PC-9 (cell line): ENCODE measurements at regions not wholly inside any gene's neighbourhood (a gene's known extent, or its start where the extent isn't known, plus 50 kb on each side); places are given as distances from the start of the nearest gene placed in this dataset.

Experiments
- BruUV-seq: library from RNA; stranded (reverse); fragments of 400-500 nt; replicated peaks from 2 replicates; lab custom pipeline; 2021; lab: Mats Ljungman, UMichigan
- CTCF ChIA-PET: fragments of 300-600 bp; sonication (Branson Sonifier 250); formaldehyde crosslinking; loops from one replicate; lab custom pipeline; 2022; ENCODE audit warnings: antibody characterized with exemption; lab: Charles Lee
- POLR2A ChIA-PET: fragments of 300-600 bp; sonication (Branson Sonifier 250); formaldehyde crosslinking; loops from one replicate; lab custom pipeline; 2022; ENCODE audit warnings: antibody characterized with exemption; ENCODE audit not compliant: unreplicated experiment; lab: Charles Lee
- DNase-seq, 2 experiments: peaks; one replicate each; pipeline versions ENCODE4 v3.0.0 to v3.0.0-alpha.2; 2015 to 2022; ENCODE audit warnings: mixed read lengths in 1 of 2
- H2AFZ ChIP-seq: fragments of 200-600 bp; sonication (generic); 2 replicates; pipeline ENCODE4 v1.8.1; 2017; ENCODE audit warnings: antibody characterized with exemption
- H3F3A ChIP-seq: fragments of 200-600 bp; sonication (generic); 2 replicates; pipeline ENCODE4 v1.8.1; 2017; ENCODE audit warnings: antibody characterized with exemption, mild to moderate bottlenecking, low read depth; ENCODE audit not compliant: insufficient read depth
- H3K27ac ChIP-seq: fragments of 200-600 bp; sonication (generic); 2 replicates; pipeline ENCODE4 v1.6.1; 2016; ENCODE audit warnings: mixed run types
- H3K27me3 ChIP-seq: fragments of 200-600 bp; sonication (generic); 2 replicates; pipeline ENCODE4 v1.6.1; 2016; ENCODE audit warnings: low read depth, mixed run types; ENCODE audit not compliant: insufficient read depth
- H3K36me3 ChIP-seq: fragments of 200-600 bp; sonication (generic); 2 replicates; pipeline ENCODE4 v1.6.1; 2016; ENCODE audit warnings: low read depth, mixed run types
- H3K4me1 ChIP-seq: fragments of 200-600 bp; sonication (generic); replicated peaks from 2 replicates; pipeline ENCODE4 v1.6.1; 2016; ENCODE audit warnings: mixed run types; ENCODE audit not compliant: insufficient read depth
- H3K4me2 ChIP-seq: fragments of 200-600 bp; sonication (generic); 2 replicates; pipeline ENCODE4 v1.6.1; 2017; ENCODE audit warnings: mixed run types
- H3K4me3 ChIP-seq: fragments of 200-600 bp; sonication (generic); 2 replicates; pipeline ENCODE4 v1.6.1; 2016; ENCODE audit warnings: mixed run types
- H3K79me2 ChIP-seq: fragments of 200-600 bp; sonication (generic); 2 replicates; pipeline ENCODE4 v1.6.1; 2017; ENCODE audit warnings: low read depth, mixed run types
- H3K9me2 ChIP-seq: fragments of 200-600 bp; sonication (generic); 2 replicates; pipeline ENCODE4 v1.8.1; 2017; ENCODE audit warnings: mild to moderate bottlenecking; ENCODE audit not compliant: insufficient read depth
- H3K9me3 ChIP-seq: fragments of 200-600 bp; sonication (generic); 2 replicates; pipeline ENCODE4 v1.8.1; 2016; ENCODE audit warnings: low read depth; ENCODE audit not compliant: insufficient read depth
- H4K20me1 ChIP-seq: fragments of 200-600 bp; sonication (generic); 2 replicates; pipeline ENCODE4 v1.8.1; 2017; ENCODE audit not compliant: insufficient read depth
- CTCF ChIP-seq: fragments of 200-600 bp; sonication (generic); conservative IDR thresholded peaks from 2 replicates; pipeline ENCODE4 v1.6.1; 2017; ENCODE audit warnings: mixed run types, antibody characterized with exemption, mild to moderate bottlenecking, moderate library complexity
- EZH2 ChIP-seq: fragments of 200-600 bp; sonication (generic); IDR thresholded peaks from 2 replicates; pipeline ENCODE4 v1.8.0; 2017; ENCODE audit warnings: antibody characterized with exemption, low read depth
- intact Hi-C: fragments of 100-400 bp; cut with micrococcal nuclease; formaldehyde crosslinking; loops from one replicate; pipeline ENCODE4 v1.10.0; 2022; ENCODE audit not compliant: unreplicated experiment

GRCh38 chr11:90556026-90556425, 333.2 kb upstream of the CHORDC1 start:
- no peak overlapping the region for H3K27ac ChIP-seq
- H3K79me2 ChIP-seq = no peaks in the 10 kb centered on the region
- H3K9me2 ChIP-seq = no peaks in the 10 kb centered on the region
- no peak overlapping the region for H3K4me3 ChIP-seq
- no peak for DNase-seq
- TF ChIP-seq EZH2 = no peak
- TF ChIP-seq CTCF = no peak
- no peaks in the 10 kb centered on the region for H3K36me3 ChIP-seq
- ChIA-PET POLR2A (no interaction called here), CTCF (no interaction called here)
- no peaks in the 10 kb centered on the region for H4K20me1 ChIP-seq
- no peak overlapping the region for H3K4me2 ChIP-seq
- intact Hi-C loops = no loop called here
- no peaks in the 10 kb centered on the region for H3K4me1 ChIP-seq
- H3F3A ChIP-seq = no peaks in the 10 kb centered on the region
- H3K27me3 ChIP-seq = no peaks in the 10 kb centered on the region
- BruUV-seq = no TSS peak
- H2AFZ ChIP-seq = 0 out of 2 replicates have a peak overlapping the region, but pooled peaks have one; percentile 59
- peaks cover 4% of the 10 kb centered on the region; the same call in 1 of the 2 replicates for H3K9me3 ChIP-seq

GRCh38 chr11:90555477-90555876, 332.6 kb upstream of the CHORDC1 start:
- Histone ChIP-seq H3K4me2 (no peak overlapping the region), H3K27ac (no peak overlapping the region), H3K4me3 (no peak overlapping the region), H2AFZ (no peak overlapping the region), H3K27me3 (no peaks in the 10 kb centered on the region), H3K79me2 (no peaks in the 10 kb centered on the region), H3F3A (no peaks in the 10 kb centered on the region), H3K4me1 (no peaks in the 10 kb centered on the region), H3K9me2 (no peaks in the 10 kb centered on the region), H3K9me3 (peaks cover 4% of the 10 kb centered on the region; the same call in 1 of the 2 replicates), H3K36me3 (no peaks in the 10 kb centered on the region), H4K20me1 (no peaks in the 10 kb centered on the region)
- no peak for DNase-seq
- ChIA-PET CTCF (no interaction called here), POLR2A (no interaction called here)
- BruUV-seq = no TSS peak
- intact Hi-C loops = no loop called here
- no peak for TF ChIP-seq EZH2
- TF ChIP-seq CTCF = no peak

- H3K27me3 ChIP-seq = no peaks in the 10 kb centered on the region
- no peaks in the 10 kb centered on the region for H3K79me2 ChIP-seq
- BruUV-seq = no TSS peak
- H3K9me3 ChIP-seq = no peaks in the 10 kb centered on the region
- H4K20me1 ChIP-seq = no peaks in the 10 kb centered on the region
- POLR2A ChIA-PET = no interaction called here
- intact Hi-C loops = no loop called here
- CTCF ChIA-PET = no interaction called here
- no peaks in the 10 kb centered on the region for H3F3A ChIP-seq
- no peak for DNase-seq
- no peak overlapping the region for H3K4me2 ChIP-seq
- H3K9me2 ChIP-seq = no peaks in the 10 kb centered on the region
- H3K4me3 ChIP-seq = no peak overlapping the region
- H3K4me1 ChIP-seq = no peaks in the 10 kb centered on the region
- TF ChIP-seq EZH2 (no peak), CTCF (no peak)
- no peak overlapping the region for H2AFZ ChIP-seq
- H3K36me3 ChIP-seq = no peaks in the 10 kb centered on the region
- no peak overlapping the region for H3K27ac ChIP-seq
Measured at GRCh38 chr11:90542092-90542491, 319.2 kb upstream of the CHORDC1 start.
